Fibroblast of lung (primary cell): ENCODE measurements at regions not wholly inside any gene's neighbourhood (a gene's known extent, or its start where the extent isn't known, plus 50 kb on each side); places are given as distances from the start of the nearest gene placed in this dataset.

Experiments
- DNase-seq, 2 donors: peaks; one replicate each; pipeline versions ENCODE4 v3.0.0 to v3.0.0-alpha.2; 2010; ENCODE audit warnings: low read depth in 2 of 2
- H2AFZ ChIP-seq: 2 replicates; pipeline ENCODE4 v1.5.1; 2012; ENCODE audit warnings: low read length, control low read depth, inconsistent platforms
- H3K27ac ChIP-seq: 2 replicates; pipeline ENCODE4 v1.5.1; 2011; ENCODE audit warnings: low read length, control low read depth; ENCODE audit not compliant: insufficient read depth
- H3K27me3 ChIP-seq: 2 replicates; pipeline ENCODE4 v1.5.1; 2011; ENCODE audit warnings: mild to moderate bottlenecking, low read length; ENCODE audit not compliant: control insufficient read depth, insufficient read depth
- H3K36me3 ChIP-seq: 2 replicates; pipeline ENCODE4 v1.5.1; 2011; ENCODE audit warnings: low read length; ENCODE audit not compliant: control insufficient read depth, insufficient read depth
- H3K4me1 ChIP-seq: 2 replicates; pipeline ENCODE4 v1.5.1; 2011; ENCODE audit warnings: low read length; ENCODE audit not compliant: control insufficient read depth, insufficient read depth; ENCODE audit errors: extremely low read depth
- H3K4me2 ChIP-seq: 2 replicates; pipeline ENCODE4 v1.5.1; 2011; ENCODE audit warnings: low read length, control low read depth; ENCODE audit not compliant: insufficient read depth; ENCODE audit errors: extremely low read depth
- H3K4me3 ChIP-seq, 4 experiments: fragments of 200-600 bp in 1 of 4; sonication (generic) in 1 of 4; replicated peaks in 1 of 4; 2 replicates each; pipeline ENCODE4 v1.5.1; 2011 to 2016; ENCODE audit warnings: low read length in 4 of 4, low read depth in 3 of 4, mild to moderate bottlenecking in 3 of 4, control low read depth in 2 of 4, inconsistent platforms in 1 of 4, mixed read lengths in 1 of 4; ENCODE audit not compliant: insufficient read depth in 1 of 4; ENCODE audit errors: control extremely low read depth in 1 of 4
- H3K79me2 ChIP-seq: 2 replicates; pipeline ENCODE4 v1.5.1; 2012; ENCODE audit warnings: mild to moderate bottlenecking, low read length, inconsistent platforms; ENCODE audit not compliant: control insufficient read depth, insufficient read depth
- H3K9ac ChIP-seq: 2 replicates; pipeline ENCODE4 v1.5.1; 2011; ENCODE audit warnings: mild to moderate bottlenecking, low read length, control low read depth; ENCODE audit not compliant: insufficient read depth
- H3K9me3 ChIP-seq: 2 replicates; pipeline ENCODE4 v1.5.1; 2012; ENCODE audit warnings: low read depth, low read length; ENCODE audit not compliant: control insufficient read depth, insufficient read depth
- H4K20me1 ChIP-seq: 2 replicates; pipeline ENCODE4 v1.5.1; 2011; ENCODE audit warnings: low read length; ENCODE audit not compliant: control insufficient read depth, insufficient read depth; ENCODE audit errors: extremely low read depth
- CTCF ChIP-seq, 2 donors: IDR thresholded peaks in 1 of 2; conservative IDR thresholded peaks in 1 of 2; 1 replicate in 1 of 2; 2 replicates in 1 of 2; pipeline ENCODE4 v1.5.1; 2011 to 2012; ENCODE audit warnings: low read length in 2 of 2, control low read depth in 1 of 2, inconsistent platforms in 1 of 2, low read depth in 1 of 2, mild to moderate bottlenecking in 1 of 2
- EZH2 ChIP-seq: IDR thresholded peaks from 2 replicates; pipeline ENCODE4 v1.5.1; 2012; ENCODE audit warnings: low read length, control low read depth, mild to moderate bottlenecking; ENCODE audit errors: missing control alignments

- H3K9ac ChIP-seq: no peak overlapping the region
- no peaks in the 10 kb centered on the region for H3K9me3 ChIP-seq
- peaks cover 8% of the 10 kb centered on the region for H3K4me1 ChIP-seq
- H3K27me3 ChIP-seq: peaks cover 17% of the 10 kb centered on the region
- no peak for DNase-seq
- H3K4me2 ChIP-seq: no peak overlapping the region
- TF ChIP-seq CTCF (conservative IDR thresholded peaks at IDR 0.05 in 1 of 2, IDR thresholded peaks at IDR 0.05 in 1 of 2; ENCODE audit: low read depth in 1 of 2, low read length in 2 of 2) (no peak), EZH2 (no peak)
- no peaks in the 10 kb centered on the region for H3K36me3 ChIP-seq
- no peak overlapping the region for H3K27ac ChIP-seq
- no peak overlapping the region for H3K4me3 ChIP-seq
- no peaks in the 10 kb centered on the region for H4K20me1 ChIP-seq
- H2AFZ ChIP-seq: no peak overlapping the region
- no peaks in the 10 kb centered on the region for H3K79me2 ChIP-seq
Measured at GRCh38 chr12:124696693-124697476, 129.5 kb upstream of the NCOR2 start.

- TF ChIP-seq CTCF (conservative IDR thresholded peaks at IDR 0.05 in 1 of 2, IDR thresholded peaks at IDR 0.05 in 1 of 2; ENCODE audit: low read depth in 1 of 2, low read length in 2 of 2) (no peak), EZH2 (no peak)
- no peak overlapping the region for H2AFZ ChIP-seq
- H3K9ac ChIP-seq: no peak overlapping the region
- H3K4me3 ChIP-seq: no peak overlapping the region
- H3K27me3 ChIP-seq: peaks cover 15% of the 10 kb centered on the region
- no peak overlapping the region for H3K4me2 ChIP-seq
- H3K36me3 ChIP-seq: no peaks in the 10 kb centered on the region
- H3K9me3 ChIP-seq: no peaks in the 10 kb centered on the region
- DNase-seq: peak in 1 of 2 donors; percentile 44
- H3K79me2 ChIP-seq: no peaks in the 10 kb centered on the region
- peaks cover 5% of the 10 kb centered on the region for H3K4me1 ChIP-seq
- no peaks in the 10 kb centered on the region for H4K20me1 ChIP-seq
- H3K27ac ChIP-seq: no peak overlapping the region
Measured at GRCh38 chr12:124695861-124696260, 128.4 kb upstream of the NCOR2 start.

- Histone ChIP-seq H3K4me2 (peak overlapping the region; percentile 51), H3K79me2 (no peaks in the 10 kb centered on the region), H3K27ac (no peak overlapping the region), H3K36me3 (no peaks in the 10 kb centered on the region), H2AFZ (no peak overlapping the region), H3K9me3 (no peaks in the 10 kb centered on the region), H3K27me3 (peaks cover 12% of the 10 kb centered on the region), H3K4me1 (peaks cover 2% of the 10 kb centered on the region), H4K20me1 (no peaks in the 10 kb centered on the region), H3K9ac (no peak overlapping the region), H3K4me3 (no peak overlapping the region)
- peak; percentile 80 to 98 for DNase-seq
- TF ChIP-seq CTCF (conservative IDR thresholded peaks at IDR 0.05 in 1 of 2, IDR thresholded peaks at IDR 0.05 in 1 of 2; ENCODE audit: low read depth in 1 of 2, low read length in 2 of 2) (no peak), EZH2 (no peak)
Measured at GRCh38 chr12:124694846-124695497, 127.6 kb upstream of the NCOR2 start.
